HEK293 (cell line): ENCODE measurements at regions not wholly inside any gene's neighbourhood (a gene's known extent, or its start where the extent isn't known, plus 50 kb on each side); places are given as distances from the start of the nearest gene placed in this dataset.
"Not testable (repeated sequence)": the region's sequence is repeated elsewhere in the genome, so short reads cannot be mapped to it uniquely, and the experiment has no call there.

Experiments used
- HOXC10 ChIP-seq: sonication (generic); formaldehyde crosslinking; IDR thresholded peaks from 2 replicates; pipeline ENCODE4 v1.8.1; 2023; ENCODE audit warnings: mild to moderate bottlenecking, missing genetic modification reagents
- ZNF155 ChIP-seq: fragments of 450-650 bp; formaldehyde crosslinking; IDR thresholded peaks from 2 replicates; pipeline ENCODE4 v1.5.1; 2016; ENCODE audit warnings: missing biosample characterization, missing genetic modification characterization

GRCh38 chr18:73671480-73671879, 476.2 kb downstream of the FBXO15 start:
- not testable (repeated sequence) for TF ChIP-seq HOXC10 (CRISPR knock-in tag); ZNF155
